CD4-positive, CD25-positive, alpha-beta regulatory T cell (primary cell): ENCODE measurements at regions not wholly inside any gene's neighbourhood (a gene's known extent, or its start where the extent isn't known, plus 50 kb on each side); places are given as distances from the start of the nearest gene placed in this dataset.

Experiments used
- ATAC-seq, 2 donors: fragments of 150-1000 bp; cut with Tn5 transposase; one replicate each; pipeline ENCODE4 v1.10.0; 2021; ENCODE audit warnings: low read depth in 2 of 2, moderate number of reproducible peaks in 2 of 2, moderate library complexity in 1 of 2
- DNase-seq, 3 donors: peaks; one replicate each; pipeline versions ENCODE4 v3.0.0 to v3.0.0-alpha.2; 2012 to 2022; ENCODE audit warnings: mixed read lengths in 1 of 3
- H3K27ac ChIP-seq: one replicate; pipeline ENCODE4 v1.7.0; 2013; ENCODE audit warnings: mild to moderate bottlenecking, low read length; ENCODE audit not compliant: insufficient read depth, poor library complexity, severe bottlenecking
- H3K27me3 ChIP-seq: one replicate; pipeline ENCODE4 v1.7.0; 2013; ENCODE audit warnings: low read length; ENCODE audit not compliant: control insufficient read depth, insufficient read depth
- H3K36me3 ChIP-seq: one replicate; pipeline ENCODE4 v1.7.0; 2013; ENCODE audit warnings: mild to moderate bottlenecking, low read length, moderate library complexity; ENCODE audit not compliant: control insufficient read depth, insufficient read depth
- H3K4me1 ChIP-seq: 2 replicates; pipeline ENCODE4 v1.7.0; 2013; ENCODE audit warnings: mild to moderate bottlenecking, low read length; ENCODE audit not compliant: insufficient read depth, control insufficient read depth, poor library complexity, severe bottlenecking
- H3K4me3 ChIP-seq: one replicate; pipeline ENCODE4 v1.7.0; 2013; ENCODE audit warnings: low read depth, mild to moderate bottlenecking, low read length, moderate library complexity
- H3K9me3 ChIP-seq, 2 experiments: 1 replicate in 1 of 2; 2 replicates in 1 of 2; pipeline ENCODE4 v1.7.0; 2013; ENCODE audit warnings: low read length in 2 of 2, mild to moderate bottlenecking in 1 of 2, moderate library complexity in 1 of 2; ENCODE audit not compliant: control insufficient read depth in 2 of 2
- H3K27ac Mint-ChIP-seq, 3 donors: one replicate each; pipeline ENCODE4 v1.8.0; 2020 to 2022; ENCODE audit warnings: mild to moderate bottlenecking in 3 of 3, mixed read lengths in 3 of 3, moderate library complexity in 2 of 3
- H3K27me3 Mint-ChIP-seq: one replicate; pipeline ENCODE4 v1.8.0; 2022; ENCODE audit warnings: mild to moderate bottlenecking, mixed read lengths
- H3K36me3 Mint-ChIP-seq: one replicate; pipeline ENCODE4 v1.8.0; 2020; ENCODE audit warnings: mixed read lengths
- H3K4me1 Mint-ChIP-seq, 4 donors: one replicate each; pipeline ENCODE4 v1.8.0; 2020 to 2022; ENCODE audit warnings: mixed read lengths in 4 of 4, mild to moderate bottlenecking in 1 of 4
- H3K4me3 Mint-ChIP-seq, 4 donors: one replicate each; pipeline ENCODE4 v1.8.0; 2020 to 2022; ENCODE audit warnings: mild to moderate bottlenecking in 4 of 4, mixed read lengths in 4 of 4, moderate library complexity in 3 of 4
- H3K9me3 Mint-ChIP-seq, 7 donors: one replicate each; pipeline ENCODE4 v1.8.0; 2020 to 2022; ENCODE audit warnings: mixed read lengths in 7 of 7, mild to moderate bottlenecking in 3 of 7, moderate library complexity in 2 of 7

GRCh38 chr5:43773478-43773844 is 170.5 kb downstream of the NNT start:
- no peaks in the 10 kb centered on the region for H3K36me3 ChIP-seq
- Mint-ChIP-seq H3K36me3 (no peaks in the 10 kb centered on the region), H3K27ac (no peak overlapping the region), H3K4me1 (no peaks in the 10 kb centered on the region), H3K27me3 (no peaks in the 10 kb centered on the region), H3K9me3 (peaks cover 0 to 3% (median 0%) of the 10 kb centered on the region in 7 donors), H3K4me3 (no peak overlapping the region)
- H3K27me3 ChIP-seq: no peaks in the 10 kb centered on the region
- DNase-seq (no peak), ATAC-seq (no peak)
- H3K4me3 ChIP-seq: no peak overlapping the region
- H3K9me3 ChIP-seq: no peaks in the 10 kb centered on the region
- H3K4me1 ChIP-seq: no peaks in the 10 kb centered on the region
- H3K27ac ChIP-seq: no peak overlapping the region

- Mint-ChIP-seq H3K27ac (no peak overlapping the region), H3K27me3 (no peaks in the 10 kb centered on the region), H3K9me3 (peaks cover 0 to 6% (median 0%) of the 10 kb centered on the region in 7 donors), H3K36me3 (no peaks in the 10 kb centered on the region), H3K4me1 (no peaks in the 10 kb centered on the region), H3K4me3 (no peak overlapping the region)
- H3K27ac ChIP-seq: no peak overlapping the region
- H3K27me3 ChIP-seq: peaks cover 2% of the 10 kb centered on the region
- DNase-seq (peak in 1 of 3 donors; percentile 6), ATAC-seq (no peak)
- H3K36me3 ChIP-seq: no peaks in the 10 kb centered on the region
- H3K9me3 ChIP-seq: no peaks in the 10 kb centered on the region
- H3K4me1 ChIP-seq: no peaks in the 10 kb centered on the region
- no peak overlapping the region for H3K4me3 ChIP-seq
Measured at GRCh38 chr5:43772764-43773477, 169.9 kb downstream of the NNT start.

GRCh38 chr5:43772458-43772763 is 169.4 kb downstream of the NNT start:
- Histone ChIP-seq H3K36me3 (no peaks in the 10 kb centered on the region), H3K27me3 (peaks cover 2% of the 10 kb centered on the region), H3K4me3 (no peak overlapping the region), H3K9me3 (no peaks in the 10 kb centered on the region), H3K4me1 (no peaks in the 10 kb centered on the region), H3K27ac (no peak overlapping the region)
- no peaks in the 10 kb centered on the region for H3K4me1 Mint-ChIP-seq
- peaks cover 0 to 5% (median 0%) of the 10 kb centered on the region in 7 donors for H3K9me3 Mint-ChIP-seq
- no peak overlapping the region for H3K4me3 Mint-ChIP-seq
- no peak overlapping the region for H3K27ac Mint-ChIP-seq
- ATAC-seq (no peak), DNase-seq (no peak)
- no peaks in the 10 kb centered on the region for H3K36me3 Mint-ChIP-seq
- H3K27me3 Mint-ChIP-seq: no peaks in the 10 kb centered on the region

GRCh38 chr5:43771611-43772031 is 168.6 kb downstream of the NNT start:
- H3K27ac ChIP-seq: no peak overlapping the region
- no peak overlapping the region for H3K4me3 ChIP-seq
- DNase-seq (no peak), ATAC-seq (no peak)
- Mint-ChIP-seq H3K36me3 (no peaks in the 10 kb centered on the region), H3K4me3 (no peak overlapping the region), H3K27me3 (no peaks in the 10 kb centered on the region), H3K9me3 (peaks cover 0 to 3% (median 0%) of the 10 kb centered on the region in 7 donors), H3K27ac (no peak overlapping the region), H3K4me1 (no peaks in the 10 kb centered on the region)
- peaks cover 2% of the 10 kb centered on the region for H3K27me3 ChIP-seq
- no peaks in the 10 kb centered on the region for H3K9me3 ChIP-seq
- H3K4me1 ChIP-seq: no peaks in the 10 kb centered on the region
- H3K36me3 ChIP-seq: no peaks in the 10 kb centered on the region

GRCh38 chr5:43769571-43770355 is 166.8 kb downstream of the NNT start:
- H3K4me1 Mint-ChIP-seq: no peaks in the 10 kb centered on the region
- no peak overlapping the region for H3K27ac Mint-ChIP-seq
- DNase-seq: no peak
- no peak overlapping the region for H3K4me3 ChIP-seq
- H3K36me3 ChIP-seq: no peaks in the 10 kb centered on the region
- H3K9me3 ChIP-seq: no peaks in the 10 kb centered on the region
- no peak overlapping the region for H3K4me3 Mint-ChIP-seq
- H3K4me1 ChIP-seq: no peaks in the 10 kb centered on the region
- H3K9me3 Mint-ChIP-seq: peaks cover 0 to 3% (median 0%) of the 10 kb centered on the region in 7 donors
- no peak overlapping the region for H3K27ac ChIP-seq
- no peaks in the 10 kb centered on the region for H3K27me3 Mint-ChIP-seq
- no peaks in the 10 kb centered on the region for H3K36me3 Mint-ChIP-seq
- H3K27me3 ChIP-seq: peaks cover 2% of the 10 kb centered on the region
- no peak for ATAC-seq
